GM18867 (cell line): ENCODE measurements at regions not wholly inside any gene's neighbourhood (a gene's known extent, or its start where the extent isn't known, plus 50 kb on each side); places are given as distances from the start of the nearest gene placed in this dataset.
"Not testable (repeated sequence)": the region's sequence is repeated elsewhere in the genome, so short reads cannot be mapped to it uniquely, and the experiment has no call there.

Source experiments
- ATAC-seq: cut with Tn5 transposase; IDR thresholded peaks from one replicate; pipeline ENCODE4 v1.9.1; 2021; ENCODE audit warnings: mild to moderate bottlenecking, moderate library complexity; ENCODE audit not compliant: unreplicated experiment

DNA sequence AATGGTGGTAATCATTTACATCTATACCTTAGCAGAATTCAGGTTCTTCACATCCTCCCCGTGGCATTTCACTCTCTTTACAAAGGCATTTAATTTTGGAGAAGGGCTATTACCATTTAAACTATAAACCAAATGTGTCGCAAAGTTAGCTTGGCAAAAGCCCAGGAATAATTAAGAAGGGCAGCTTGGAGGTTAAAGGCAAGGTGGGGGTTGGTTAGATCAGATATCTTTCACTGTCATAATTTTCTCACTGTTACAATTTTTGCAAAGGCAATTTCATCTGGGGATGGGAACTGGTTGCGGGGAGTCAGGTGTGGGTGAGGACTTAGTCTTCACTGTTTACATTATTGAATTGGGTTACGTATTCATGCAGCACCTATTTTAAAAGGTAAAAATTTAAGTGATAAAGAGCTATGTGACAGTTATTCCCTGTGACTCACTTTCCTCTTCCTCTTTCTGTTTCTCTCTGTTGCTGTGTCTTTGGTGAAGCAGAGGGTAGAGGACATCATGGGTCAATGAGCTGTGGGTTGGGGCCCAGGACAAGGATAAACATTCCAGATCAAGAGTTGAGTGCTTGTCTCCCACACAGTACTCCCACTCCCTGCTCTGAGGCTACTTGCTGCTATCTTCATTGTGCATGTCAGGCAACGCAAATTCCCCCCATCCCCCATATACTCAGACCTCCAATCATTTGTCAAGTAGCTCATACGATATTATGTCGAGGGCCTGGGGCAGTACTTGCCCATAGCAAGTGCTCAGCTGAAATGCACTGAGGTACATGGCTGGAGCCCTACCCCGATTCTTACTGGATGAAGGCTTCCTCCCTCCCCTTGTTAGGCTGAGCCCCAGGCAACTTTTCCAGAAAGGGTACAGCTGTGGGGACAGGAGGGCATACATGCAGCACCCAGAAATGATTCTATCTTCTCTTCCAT is 223.1 kb upstream of the MYLIP start:
- no peak for ATAC-seq

DNA sequence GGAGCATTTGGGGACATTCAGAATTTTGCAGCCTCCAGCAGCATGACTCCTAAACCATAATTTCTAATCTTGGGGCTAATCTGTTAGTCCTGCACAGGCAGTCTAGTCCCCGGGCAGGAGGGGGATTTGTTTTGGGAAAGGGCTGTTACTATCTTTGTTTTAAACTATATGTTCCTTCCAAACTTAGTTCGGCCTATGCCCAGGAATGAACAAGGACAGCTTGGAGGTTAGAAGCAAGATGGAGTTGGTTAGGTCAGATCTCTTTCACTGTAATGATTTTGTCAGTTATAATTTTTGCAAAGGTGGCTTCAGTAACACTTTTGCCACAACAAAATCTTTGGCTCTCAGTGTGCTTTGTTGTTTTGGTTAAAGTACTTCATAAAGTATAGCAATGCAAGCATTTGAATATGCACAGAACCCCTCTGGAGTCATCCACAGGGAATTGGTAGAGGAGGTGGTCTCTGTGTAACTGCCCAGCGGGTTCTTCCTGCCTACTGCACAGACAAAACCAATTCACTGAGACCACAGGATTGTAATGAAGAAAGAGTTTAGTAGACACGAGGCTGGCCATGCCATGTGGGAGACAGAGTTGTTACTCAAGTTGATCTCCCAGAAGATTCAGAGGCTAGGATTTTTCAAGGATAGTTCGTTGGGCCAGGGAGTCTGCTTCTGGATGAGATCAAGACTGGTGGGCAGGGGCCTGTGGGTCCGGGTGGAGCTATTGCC is 224.1 kb upstream of the MYLIP start:
- no peak for ATAC-seq

DNA sequence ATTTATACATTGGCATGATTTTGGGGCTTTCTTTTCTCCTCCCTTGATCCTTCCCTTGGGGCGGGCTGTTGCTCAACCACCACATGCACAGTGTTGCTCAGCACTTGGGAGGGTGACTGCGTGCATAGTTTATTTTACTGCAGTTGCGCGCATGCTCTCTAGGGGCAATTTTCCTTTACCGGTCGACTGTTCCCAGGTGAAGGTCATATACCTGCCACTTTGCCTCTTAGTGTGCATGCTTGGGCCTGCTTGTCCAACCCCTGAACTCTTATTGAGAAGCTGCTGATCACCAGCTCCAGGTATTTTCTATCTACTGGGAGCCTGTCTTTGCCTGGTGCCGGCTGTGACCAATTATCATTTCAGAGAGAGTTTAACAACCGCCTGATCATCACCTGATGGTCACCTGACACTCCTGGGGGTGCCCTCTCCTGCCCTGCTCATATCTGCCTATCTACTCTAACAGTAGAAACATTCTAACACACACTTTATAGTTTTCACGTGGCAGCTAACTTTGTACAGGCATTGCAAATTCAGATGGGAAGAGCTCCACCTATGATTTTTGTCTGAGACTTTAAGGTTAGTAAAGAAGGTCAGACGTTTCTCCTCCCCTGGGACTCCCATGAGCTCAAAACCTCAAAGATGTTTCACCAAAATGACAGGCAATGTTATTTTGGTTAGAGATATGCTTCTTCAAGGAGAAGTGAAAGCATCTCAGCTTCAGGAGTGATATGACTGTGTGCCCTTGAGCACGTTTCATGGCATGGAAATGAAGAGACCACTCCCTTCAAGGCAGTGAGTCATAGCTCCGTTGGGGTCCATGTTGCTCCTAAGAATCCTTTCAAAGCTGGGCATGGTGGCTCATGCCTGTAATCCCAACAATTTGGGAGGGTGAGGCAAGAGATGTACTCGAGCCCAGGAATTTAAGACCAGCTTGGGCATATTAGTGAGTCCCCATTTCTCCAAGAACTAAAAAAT is 227.5 kb upstream of the MYLIP start:
- ATAC-seq = peak; percentile 90

DNA sequence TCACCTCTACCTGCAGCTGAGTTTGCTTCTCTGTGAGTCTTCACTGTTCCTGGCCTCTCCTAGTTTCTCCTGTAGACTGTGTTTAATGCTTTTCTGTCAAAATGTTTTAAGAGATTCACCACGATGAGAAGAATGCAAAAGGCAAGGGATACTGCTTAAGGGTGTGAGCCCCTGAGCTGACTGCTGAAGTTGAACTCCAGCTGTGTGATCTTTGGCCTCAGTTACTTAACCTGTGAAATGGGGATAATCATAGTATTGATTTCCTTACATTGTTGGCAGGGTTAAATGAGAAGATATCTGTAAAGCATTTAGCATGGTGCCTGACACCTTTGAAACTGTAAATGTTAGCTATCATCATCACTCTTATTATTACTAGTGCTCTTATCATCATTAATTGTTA is 230.2 kb upstream of the MYLIP start:
- ATAC-seq = no peak

DNA sequence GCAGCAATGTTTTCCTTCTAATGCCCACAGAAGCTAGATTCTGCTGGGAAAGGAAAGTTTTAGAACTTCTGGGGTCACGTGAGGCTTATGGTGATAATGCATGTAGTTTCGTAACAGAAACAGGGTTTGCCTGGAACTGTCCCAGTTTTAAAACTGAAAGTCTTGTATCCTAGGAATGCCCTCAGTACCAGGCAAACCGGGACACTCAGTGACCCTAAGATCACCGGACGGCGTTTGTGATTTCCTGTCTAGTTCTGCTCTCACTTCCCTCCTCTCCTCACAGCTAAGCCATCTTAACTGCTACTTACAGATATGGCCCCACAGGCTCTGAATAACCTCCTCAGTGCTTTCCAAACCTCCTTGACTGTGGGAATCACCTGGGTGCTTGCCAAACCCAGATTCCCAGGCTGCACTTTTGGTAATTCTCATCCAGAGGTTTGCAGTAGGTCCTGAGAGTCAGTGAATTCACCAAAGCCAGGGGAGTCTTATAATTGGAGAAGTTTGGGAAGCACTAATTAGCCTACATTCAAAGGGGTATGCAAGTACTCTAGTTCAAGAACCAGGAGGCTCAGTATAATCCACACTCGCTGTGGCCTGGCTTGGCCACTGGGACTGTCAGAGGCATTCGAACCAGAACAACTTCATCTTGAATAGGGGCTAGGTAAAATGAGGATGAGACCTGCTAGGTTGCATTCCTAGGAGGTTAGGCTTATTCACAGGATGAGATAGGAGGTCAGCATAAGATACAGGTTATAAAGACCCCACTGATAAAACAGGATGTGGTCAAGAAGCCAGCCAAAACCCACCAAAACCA is 231.6 kb upstream of the MYLIP start:
- no peak for ATAC-seq

DNA sequence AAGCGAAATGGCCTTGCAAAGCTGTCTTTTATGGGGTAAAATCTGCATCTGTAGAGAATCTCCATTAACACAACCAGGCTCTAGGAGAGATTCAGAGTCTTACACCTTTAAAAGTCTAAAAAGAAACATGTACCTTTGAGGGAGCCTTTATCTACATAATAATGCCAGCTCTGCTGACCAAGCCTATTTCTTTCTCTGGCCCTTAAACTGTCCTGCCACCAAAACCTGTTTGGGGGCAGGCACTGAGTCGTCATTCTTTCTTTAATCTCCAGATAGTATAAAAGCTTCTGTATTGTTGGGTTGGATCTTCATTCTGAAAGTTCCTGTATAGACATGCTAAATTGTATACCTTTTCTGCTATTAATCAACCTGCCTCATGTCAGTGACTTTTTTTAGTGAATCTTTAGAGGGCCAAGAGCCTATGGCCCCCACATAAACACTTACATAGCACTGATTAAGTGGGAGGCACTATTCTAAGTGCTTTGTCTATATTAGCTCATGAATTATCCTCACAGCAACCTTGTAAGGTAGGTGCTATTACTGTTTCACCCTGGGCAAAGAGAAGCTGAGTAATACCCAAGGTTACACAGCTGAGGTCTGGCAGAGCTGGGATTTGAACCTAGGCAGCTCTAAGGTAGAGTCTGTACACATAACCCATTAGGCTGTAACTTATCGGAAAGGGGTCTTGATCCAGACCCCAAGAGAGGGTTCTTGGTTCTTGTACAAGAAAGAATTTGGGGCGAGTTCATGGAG is 232.3 kb upstream of the DTNBP1 start:
- ATAC-seq = no peak

DNA sequence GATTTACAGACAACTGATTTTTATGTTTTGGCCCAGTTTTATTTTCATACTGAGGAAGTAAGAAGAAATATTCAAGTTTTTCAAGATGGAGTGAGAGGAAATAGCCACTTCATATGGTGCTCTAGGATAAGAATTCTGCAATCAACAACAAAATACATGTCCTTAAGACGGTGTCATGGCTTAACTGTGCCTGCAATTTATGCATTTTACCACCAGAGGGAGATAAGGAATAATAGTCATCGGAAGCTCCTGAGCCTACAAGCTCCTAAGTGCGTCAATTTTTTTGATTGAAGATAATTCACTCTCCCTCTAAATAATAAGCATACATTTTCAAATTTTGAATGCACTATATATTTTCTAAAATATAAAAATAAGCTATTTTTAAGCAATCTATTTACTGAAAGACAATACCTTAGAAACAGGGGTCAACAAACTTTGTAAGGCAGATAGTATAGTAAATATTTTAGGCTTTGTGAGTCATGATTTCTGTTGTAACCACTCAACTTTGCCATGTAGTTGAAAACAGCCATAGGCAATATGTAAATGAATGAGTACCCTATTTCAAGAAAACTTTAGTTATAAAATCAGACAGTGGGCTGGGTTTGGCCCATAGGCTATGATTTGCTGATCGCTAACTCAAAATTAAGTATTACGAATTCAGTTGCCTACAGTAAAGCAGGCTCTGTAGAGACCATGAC is 230.9 kb upstream of the DTNBP1 start:
- no peak for ATAC-seq

DNA sequence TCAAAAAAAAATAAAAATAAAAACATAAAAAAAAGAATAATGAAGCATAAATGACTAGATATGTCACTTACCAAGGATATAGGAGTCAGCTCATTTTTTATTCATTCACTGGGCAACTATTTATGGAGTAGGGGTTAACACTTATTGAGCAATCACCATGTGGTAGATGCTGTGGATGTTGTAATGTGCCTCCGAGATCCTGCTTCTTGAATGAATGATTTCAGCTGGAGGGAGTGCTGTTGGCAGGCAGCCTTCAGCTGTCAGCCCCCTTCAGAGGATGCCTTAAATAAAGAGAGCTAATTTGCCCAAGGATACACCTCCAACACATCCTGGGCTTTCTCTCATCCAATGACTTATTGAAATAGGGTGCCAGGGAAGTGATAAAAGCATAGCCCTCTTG is 229.5 kb upstream of the DTNBP1 start:
- ATAC-seq = no peak

DNA sequence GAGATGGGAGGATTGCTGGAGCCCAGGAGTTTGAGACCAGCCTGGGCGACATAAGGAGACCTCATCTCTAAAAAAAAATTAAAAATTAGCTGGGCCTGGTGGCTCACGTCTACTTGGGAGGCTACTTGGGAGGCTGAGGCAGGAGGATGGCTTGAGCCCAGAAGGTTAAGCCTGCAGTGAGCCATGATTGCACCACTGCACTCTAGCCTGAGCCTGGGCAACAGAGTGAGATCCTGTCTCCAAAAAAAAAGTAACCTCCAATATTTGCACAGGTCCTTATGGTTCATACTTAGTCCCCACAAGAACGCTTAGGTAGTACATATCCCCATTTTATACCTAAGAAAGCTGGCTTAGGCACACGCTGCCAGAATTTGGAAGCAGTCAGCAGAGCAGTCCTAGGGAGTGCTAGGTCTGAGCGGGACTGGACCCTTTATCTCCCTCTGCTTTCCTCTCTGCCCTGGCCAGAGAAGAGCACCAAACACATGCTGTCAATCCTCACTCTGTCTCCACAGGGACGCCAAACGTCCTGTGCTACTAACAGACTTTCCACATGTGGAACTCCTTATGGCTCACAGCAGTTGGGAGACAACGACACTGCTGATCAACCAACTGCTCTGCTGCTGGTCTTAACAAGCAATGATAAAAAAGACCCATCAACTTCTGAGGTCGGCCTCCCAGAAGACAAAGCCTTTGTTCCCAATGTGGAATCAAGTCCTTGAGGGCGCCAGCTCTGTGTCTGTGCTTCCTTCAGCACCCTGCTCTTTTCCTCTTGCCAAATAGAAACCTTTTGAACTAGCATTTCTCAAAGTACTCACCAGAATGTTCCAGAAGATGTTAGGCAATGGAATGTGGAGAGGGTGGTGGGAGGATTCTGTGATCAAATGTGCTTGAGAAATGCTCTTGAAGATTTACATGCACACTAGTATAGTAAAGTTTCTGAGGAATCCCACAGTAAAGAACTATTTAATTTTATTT is 226.3 kb upstream of the DTNBP1 start:
- no peak for ATAC-seq

DNA sequence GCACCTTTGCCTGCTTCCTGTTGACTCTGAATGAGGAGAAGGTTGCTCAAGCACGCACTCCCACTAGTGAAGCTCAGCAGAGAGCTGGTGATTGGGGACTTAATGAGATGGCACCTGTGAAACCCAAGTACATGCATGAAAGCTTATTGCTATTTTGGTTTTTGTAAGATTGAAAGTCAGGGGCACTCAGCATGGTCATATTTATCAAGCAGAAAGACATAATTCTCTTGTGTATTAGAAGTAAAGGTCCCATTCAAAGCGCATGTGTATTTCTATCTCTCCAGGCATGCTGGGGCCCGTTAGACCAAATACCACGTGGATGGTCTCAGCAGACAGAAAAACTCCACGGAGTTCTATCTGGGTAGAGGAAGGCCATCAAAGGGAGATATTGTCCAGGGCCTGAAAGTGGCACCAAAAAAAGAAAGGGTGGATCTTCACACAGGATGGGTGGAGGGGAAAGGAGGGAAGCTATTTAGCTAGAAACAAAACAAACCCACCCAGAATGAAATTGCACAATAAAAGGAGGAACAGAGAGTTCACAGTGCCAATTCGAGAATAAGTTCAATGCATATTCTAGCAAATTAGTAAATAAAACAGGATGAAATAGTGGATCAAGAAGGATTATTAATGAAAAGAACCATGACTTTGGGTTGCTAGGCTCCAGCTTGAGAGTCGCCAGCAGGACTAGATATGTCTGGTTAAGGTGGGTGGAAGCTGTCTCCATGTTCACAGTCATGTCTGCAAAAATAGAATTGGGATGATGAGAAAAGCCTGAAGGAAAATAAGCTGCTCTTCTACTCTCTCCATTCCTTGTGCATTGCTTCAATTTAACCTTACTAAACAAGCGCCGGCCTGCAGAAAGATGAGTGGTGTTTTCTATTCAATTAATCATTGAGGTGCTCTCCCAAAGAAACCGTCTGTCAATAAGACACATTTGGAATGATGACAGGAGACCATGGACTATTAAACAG is 224.9 kb upstream of the DTNBP1 start:
- peak; percentile 53 for ATAC-seq

DNA sequence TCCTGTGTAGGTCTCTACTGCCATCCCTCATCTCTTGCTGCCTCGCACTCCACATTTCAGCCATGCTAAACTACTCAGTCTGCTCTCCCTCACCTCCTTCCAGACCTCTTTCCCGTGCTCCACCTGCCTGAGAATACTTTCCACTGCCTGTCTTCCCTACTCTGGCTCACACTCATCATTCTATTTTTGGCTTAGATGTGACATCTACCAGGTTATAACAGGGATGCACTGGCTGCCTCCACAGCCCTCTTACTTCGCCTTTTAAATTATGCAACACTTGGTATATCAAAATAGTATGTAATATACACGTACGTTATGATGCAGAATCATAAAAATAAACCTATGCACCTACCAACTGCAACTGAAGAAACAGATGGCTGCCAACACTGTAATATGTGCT is 222.8 kb upstream of the DTNBP1 start:
- no peak for ATAC-seq

DNA sequence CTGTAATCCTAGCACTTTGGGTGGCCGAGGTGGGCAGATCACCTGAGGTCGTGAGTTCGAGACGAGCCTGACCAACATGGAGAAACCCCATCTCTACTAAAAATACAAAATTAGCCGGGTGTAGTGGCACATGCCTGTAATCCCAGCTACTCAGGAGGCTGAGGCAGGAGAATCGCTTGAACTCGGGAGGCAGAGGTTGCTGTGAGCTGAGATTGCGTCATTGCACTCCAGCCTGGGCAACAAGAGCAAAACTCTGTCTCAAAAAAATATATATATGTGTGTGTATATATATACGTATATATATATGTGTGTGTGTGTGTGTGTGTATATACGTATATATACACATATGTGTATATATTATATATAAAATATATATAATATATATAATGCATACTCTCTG is 220.8 kb upstream of the DTNBP1 start:
- not testable (repeated sequence) for ATAC-seq

DNA sequence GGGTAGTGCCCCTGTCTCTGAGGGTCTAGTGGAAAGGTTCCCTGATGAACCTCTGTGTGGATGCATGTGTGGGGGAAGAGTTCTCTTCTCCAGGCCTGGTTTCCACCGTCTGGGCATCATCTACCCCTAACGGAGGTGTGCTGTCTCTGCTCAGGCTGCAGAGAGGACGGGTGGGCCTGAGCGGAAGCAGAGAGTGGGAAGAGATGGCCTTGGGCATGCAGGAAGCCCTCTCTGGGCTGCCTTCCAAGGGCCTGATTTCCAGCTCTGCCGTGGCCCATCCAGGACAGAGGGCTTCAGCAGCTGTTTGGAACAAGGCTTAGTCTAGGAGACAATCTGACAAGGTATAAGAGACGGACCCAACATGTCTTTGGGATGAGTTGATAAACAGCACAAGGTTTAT is 220.1 kb upstream of the DTNBP1 start:
- no peak for ATAC-seq

DNA sequence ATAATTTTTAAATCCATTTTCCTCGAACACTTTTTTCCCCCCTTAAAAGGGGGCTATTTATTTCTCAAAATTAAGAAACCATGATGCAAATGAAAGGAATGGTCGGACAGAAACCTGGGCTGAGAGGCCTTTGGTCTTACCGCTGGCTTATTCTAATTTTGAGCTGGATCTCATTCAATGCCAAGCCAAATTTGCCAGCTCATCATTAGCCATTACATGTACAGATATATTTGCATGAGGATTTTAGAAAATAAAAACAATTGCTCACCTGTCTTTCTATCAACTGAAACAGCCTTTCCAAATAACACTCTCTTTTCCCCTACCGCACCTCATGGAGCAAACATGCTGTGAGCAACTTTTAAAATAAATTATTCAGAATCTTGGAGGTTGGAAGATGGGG is 219.5 kb upstream of the DTNBP1 start:
- no peak for ATAC-seq

DNA sequence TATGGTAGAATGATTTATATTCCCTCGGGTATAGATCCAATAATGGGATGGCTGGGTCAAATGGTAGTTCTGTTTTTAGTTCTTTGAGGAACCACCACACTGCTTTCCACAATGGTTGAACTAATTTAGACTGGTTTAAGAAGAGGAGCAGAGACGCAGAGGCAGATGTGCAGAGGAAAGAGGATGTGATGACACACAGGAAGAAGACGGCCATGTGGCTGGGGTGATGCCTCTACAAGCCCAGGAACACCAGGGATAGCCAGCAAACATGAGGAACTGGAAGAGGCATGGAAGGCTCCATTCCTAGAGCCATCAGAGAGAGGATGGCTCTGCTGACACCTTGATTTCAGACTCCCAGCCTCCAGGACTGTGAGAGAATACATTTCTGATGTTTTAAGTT is 218.3 kb upstream of the DTNBP1 start:
- ATAC-seq = no peak

DNA sequence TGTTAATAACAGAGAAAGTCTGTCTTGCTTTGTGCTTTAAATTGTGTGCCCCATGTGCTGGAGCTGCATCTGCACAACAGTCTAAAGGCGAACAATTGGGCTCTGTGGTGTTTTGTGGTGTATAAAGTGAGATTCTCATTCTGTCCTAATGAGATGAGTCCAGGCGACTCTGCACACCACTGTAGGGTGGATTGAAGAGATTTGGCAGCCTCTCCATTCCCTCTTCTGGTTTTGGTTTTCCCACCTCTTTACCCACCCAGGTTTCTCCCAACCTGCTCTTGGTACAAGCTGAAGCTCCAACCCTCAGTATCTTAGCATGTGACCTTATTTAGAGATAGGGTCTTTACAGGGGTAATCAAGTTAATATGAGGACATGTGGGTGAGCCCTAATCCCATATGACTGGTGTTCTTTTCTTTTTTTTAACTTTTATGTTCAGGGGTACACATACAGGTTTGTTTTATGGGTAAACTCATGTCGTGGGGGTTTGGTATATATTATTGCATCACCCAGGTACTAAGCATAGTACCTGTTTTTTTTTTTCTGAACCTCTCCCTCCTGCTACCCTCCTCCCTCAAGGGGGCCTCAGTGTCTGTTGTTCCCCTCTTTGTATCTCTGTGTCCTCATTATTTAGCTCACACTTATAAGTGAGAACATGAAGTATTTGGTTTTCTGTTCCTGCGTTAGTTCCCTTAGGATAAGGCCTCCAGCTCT is 217.6 kb upstream of the DTNBP1 start:
- ATAC-seq = no peak
